RWPE2 (cell line): ENCODE measurements at regions not wholly inside any gene's neighbourhood (a gene's known extent, or its start where the extent isn't known, plus 50 kb on each side); places are given as distances from the start of the nearest gene placed in this dataset.

Experiments
- ATAC-seq: fragments of 200-7000 bp; cut with Tn5 transposase; 3 replicates; pipeline ENCODE4 v1.9.1; 2021; ENCODE audit warnings: low read depth
- DNase-seq: peaks from one replicate; pipeline ENCODE4 v3.0.0-alpha.2; 2020; ENCODE audit warnings: low spot score
- H3K27ac ChIP-seq: fragments of 450-650 bp; 2 replicates; pipeline ENCODE4 v1.5.1; 2017; ENCODE audit warnings: mild to moderate bottlenecking; ENCODE audit not compliant: poor library complexity, severe bottlenecking
- H3K27me3 ChIP-seq: fragments of 250-450 bp; sonication (Bioruptor Pico); 2 replicates; pipeline ENCODE4 v1.5.1; 2021; ENCODE audit warnings: mild to moderate bottlenecking, moderate library complexity; ENCODE audit not compliant: insufficient read depth, poor library complexity, severe bottlenecking
- H3K36me3 ChIP-seq: fragments of 250-450 bp; sonication (Bioruptor Pico); 2 replicates; pipeline ENCODE4 v1.5.1; 2020; ENCODE audit warnings: low read depth, mild to moderate bottlenecking, moderate library complexity
- H3K4me1 ChIP-seq: fragments of 250-450 bp; sonication (Bioruptor Pico); 2 replicates; pipeline ENCODE4 v1.5.1; 2021; ENCODE audit warnings: mild to moderate bottlenecking, moderate library complexity; ENCODE audit not compliant: insufficient read depth, poor library complexity, severe bottlenecking
- H3K4me3 ChIP-seq: fragments of 250-450 bp; sonication (Bioruptor Pico); 2 replicates; pipeline ENCODE4 v1.5.1; 2021; ENCODE audit warnings: mild to moderate bottlenecking, moderate library complexity; ENCODE audit not compliant: severe bottlenecking
- H3K9me3 ChIP-seq: fragments of 250-450 bp; sonication (Bioruptor Pico); 2 replicates; pipeline ENCODE4 v1.5.1; 2021; ENCODE audit warnings: mild to moderate bottlenecking, moderate library complexity; ENCODE audit not compliant: severe bottlenecking
- TF ChIP-seq, protein P1 (sequence below): fragments of 450-650 bp; IDR thresholded peaks from one replicate; pipeline ENCODE4 v1.5.1; 2017; ENCODE audit warnings: mild to moderate bottlenecking, moderate library complexity; ENCODE audit not compliant: poor library complexity, severe bottlenecking

DNA sequence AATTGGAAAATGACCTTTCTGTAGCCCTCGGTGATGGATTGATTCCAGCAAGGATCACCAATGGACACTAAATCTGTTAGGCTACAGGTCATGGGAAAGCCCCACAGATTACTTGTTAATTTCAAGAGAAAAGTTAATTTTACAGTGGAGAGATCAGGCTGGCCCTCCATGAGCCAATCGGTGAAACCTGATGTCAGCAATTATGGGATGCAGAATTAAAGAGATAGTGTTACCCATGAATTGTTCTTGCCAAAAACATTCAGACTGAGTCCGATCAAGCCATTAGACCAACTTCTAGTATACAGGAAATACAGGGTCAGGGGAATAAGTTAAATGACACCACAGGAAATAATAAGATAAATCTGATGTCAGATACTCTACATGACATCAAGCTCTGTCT, 214.9 kb upstream of the SYNDIG1 start:
- ATAC-seq (no peak), DNase-seq (no peak)
- H3K27me3 ChIP-seq: peaks cover 16% of the 10 kb centered on the region
- TF ChIP-seq, protein P1, sequence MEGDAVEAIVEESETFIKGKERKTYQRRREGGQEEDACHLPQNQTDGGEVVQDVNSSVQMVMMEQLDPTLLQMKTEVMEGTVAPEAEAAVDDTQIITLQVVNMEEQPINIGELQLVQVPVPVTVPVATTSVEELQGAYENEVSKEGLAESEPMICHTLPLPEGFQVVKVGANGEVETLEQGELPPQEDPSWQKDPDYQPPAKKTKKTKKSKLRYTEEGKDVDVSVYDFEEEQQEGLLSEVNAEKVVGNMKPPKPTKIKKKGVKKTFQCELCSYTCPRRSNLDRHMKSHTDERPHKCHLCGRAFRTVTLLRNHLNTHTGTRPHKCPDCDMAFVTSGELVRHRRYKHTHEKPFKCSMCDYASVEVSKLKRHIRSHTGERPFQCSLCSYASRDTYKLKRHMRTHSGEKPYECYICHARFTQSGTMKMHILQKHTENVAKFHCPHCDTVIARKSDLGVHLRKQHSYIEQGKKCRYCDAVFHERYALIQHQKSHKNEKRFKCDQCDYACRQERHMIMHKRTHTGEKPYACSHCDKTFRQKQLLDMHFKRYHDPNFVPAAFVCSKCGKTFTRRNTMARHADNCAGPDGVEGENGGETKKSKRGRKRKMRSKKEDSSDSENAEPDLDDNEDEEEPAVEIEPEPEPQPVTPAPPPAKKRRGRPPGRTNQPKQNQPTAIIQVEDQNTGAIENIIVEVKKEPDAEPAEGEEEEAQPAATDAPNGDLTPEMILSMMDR: no peak
- H3K9me3 ChIP-seq: no peaks in the 10 kb centered on the region
- H3K4me1 ChIP-seq: no peaks in the 10 kb centered on the region
- H3K36me3 ChIP-seq: no peaks in the 10 kb centered on the region
- no peak overlapping the region for H3K4me3 ChIP-seq
- H3K27ac ChIP-seq: no peak overlapping the region

GRCh38 chr20:24253321-24253720, 216.1 kb upstream of the SYNDIG1 start:
- no peak overlapping the region for H3K27ac ChIP-seq
- no peak for ATAC-seq
- TF ChIP-seq, protein P1: no peak
- no peaks in the 10 kb centered on the region for H3K4me1 ChIP-seq
- no peaks in the 10 kb centered on the region for H3K36me3 ChIP-seq
- peaks cover 16% of the 10 kb centered on the region for H3K27me3 ChIP-seq
- H3K9me3 ChIP-seq: no peaks in the 10 kb centered on the region
- no peak overlapping the region for H3K4me3 ChIP-seq
- DNase-seq: no peak

DNA sequence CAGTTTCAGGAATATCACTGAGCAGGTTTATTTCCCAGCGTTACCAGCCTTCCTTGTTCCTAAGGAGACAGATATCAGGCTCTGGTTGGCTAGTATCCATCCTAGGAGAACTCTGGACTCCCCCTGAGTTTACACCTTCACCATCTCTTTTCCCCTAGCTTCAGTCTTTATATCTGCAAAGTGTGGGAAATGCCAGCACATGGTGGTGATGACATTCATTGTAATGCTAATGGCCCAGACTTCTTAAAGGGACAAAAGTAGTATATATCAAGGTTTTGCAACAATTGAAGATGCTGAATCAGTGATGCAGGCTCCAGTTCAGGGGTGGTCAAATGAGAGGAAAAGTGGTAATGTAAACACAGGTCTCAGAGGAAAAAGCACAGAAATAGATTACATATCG, 224.3 kb upstream of the SYNDIG1 start:
- peaks cover 6% of the 10 kb centered on the region for H3K27me3 ChIP-seq
- DNase-seq: no peak
- no peak for ATAC-seq

GRCh38 chr20:24242763-24243162, 226.7 kb upstream of the SYNDIG1 start:
- Histone ChIP-seq H3K4me1 (no peaks in the 10 kb centered on the region), H3K4me3 (no peak overlapping the region), H3K27me3 (peaks cover 6% of the 10 kb centered on the region), H3K36me3 (no peaks in the 10 kb centered on the region), H3K9me3 (peaks cover 2% of the 10 kb centered on the region), H3K27ac (no peak overlapping the region)
- ATAC-seq: no peak
- TF ChIP-seq, protein P1: no peak
- no peak for DNase-seq

More for the DNA sequence above, 224.3 kb upstream of the SYNDIG1 start:
- Histone ChIP-seq H3K27ac (no peak overlapping the region), H3K4me3 (no peak overlapping the region), H3K4me1 (no peaks in the 10 kb centered on the region), H3K9me3 (peaks cover 2% of the 10 kb centered on the region), H3K36me3 (no peaks in the 10 kb centered on the region)
- TF ChIP-seq, protein P1: no peak

DNA sequence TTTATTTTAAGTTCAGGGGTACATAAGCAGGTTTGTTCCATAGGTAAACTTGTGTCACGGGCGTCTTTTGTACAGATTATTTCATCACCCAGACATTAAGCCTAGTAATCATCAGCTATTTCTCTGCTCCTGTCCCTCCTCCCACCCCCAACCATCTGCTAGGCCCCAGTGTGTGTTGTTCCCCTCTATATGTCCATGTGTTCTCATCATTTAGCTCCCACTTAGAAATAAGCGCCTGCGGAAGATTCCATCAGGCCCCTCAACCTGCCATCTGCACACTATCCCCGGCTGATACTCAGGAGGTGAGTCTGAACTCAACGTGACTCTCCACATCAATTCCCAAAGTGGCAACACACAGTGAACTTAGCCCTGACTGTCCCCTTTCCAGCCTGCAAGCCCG, 228.0 kb upstream of the SYNDIG1 start:
- TF ChIP-seq, protein P1: no peak
- no peak overlapping the region for H3K4me3 ChIP-seq
- no peak for ATAC-seq

More for the DNA sequence above, 228.0 kb upstream of the SYNDIG1 start:
- no peak overlapping the region for H3K27ac ChIP-seq
- no peaks in the 10 kb centered on the region for H3K36me3 ChIP-seq
- no peaks in the 10 kb centered on the region for H3K4me1 ChIP-seq
- peaks cover 6% of the 10 kb centered on the region for H3K27me3 ChIP-seq
- DNase-seq: no peak
- H3K9me3 ChIP-seq: no peaks in the 10 kb centered on the region
